Lung (tissue), 11 donors: ENCODE measurements at regions not wholly inside any gene's neighbourhood (a gene's known extent, or its start where the extent isn't known, plus 50 kb on each side); places are given as distances from the start of the nearest gene placed in this dataset.

ENCODE experiments used
- ATAC-seq: fragments of 200-7000 bp; cut with Tn5 transposase; one replicate; pipeline ENCODE4 v1.9.1; 2020; ENCODE audit warnings: moderate number of reproducible peaks; ENCODE audit not compliant: insufficient read depth, low FRiP score
- DNase-seq, 3 donors: peaks; one replicate each; pipeline ENCODE4 v3.0.0-alpha.2; 2013 to 2017
- H3K27ac ChIP-seq, 2 donors: one replicate each; pipeline ENCODE4 v1.5.1; 2013; ENCODE audit warnings: mild to moderate bottlenecking in 2 of 2, moderate library complexity in 2 of 2, control low read depth in 1 of 2, inconsistent platforms in 1 of 2, low read depth in 1 of 2, low read length in 1 of 2
- H3K27me3 ChIP-seq, 3 donors: one replicate each; pipeline ENCODE4 v1.5.1; 2013; ENCODE audit warnings: low read length in 2 of 3; ENCODE audit not compliant: control insufficient read depth in 3 of 3, insufficient read depth in 3 of 3
- H3K36me3 ChIP-seq, 4 donors: one replicate each; pipeline ENCODE4 v1.5.1; 2013; ENCODE audit warnings: low read length in 4 of 4, mild to moderate bottlenecking in 1 of 4, moderate library complexity in 1 of 4; ENCODE audit not compliant: control insufficient read depth in 4 of 4, insufficient read depth in 4 of 4
- H3K4me1 ChIP-seq, 5 donors: one replicate each; pipeline ENCODE4 v1.5.1; 2013; ENCODE audit warnings: low read length in 5 of 5, mild to moderate bottlenecking in 2 of 5, moderate library complexity in 1 of 5; ENCODE audit not compliant: control insufficient read depth in 5 of 5, insufficient read depth in 5 of 5
- H3K4me3 ChIP-seq: one replicate; pipeline ENCODE4 v1.5.1; 2013; ENCODE audit warnings: mild to moderate bottlenecking, control low read depth, moderate library complexity
- H3K9ac ChIP-seq, 2 donors: one replicate each; pipeline ENCODE4 v1.5.1; 2013; ENCODE audit warnings: low read length in 2 of 2, control low read depth in 1 of 2; ENCODE audit not compliant: insufficient read depth in 1 of 2
- H3K9me3 ChIP-seq, 4 donors: one replicate each; pipeline ENCODE4 v1.5.1; 2013; ENCODE audit warnings: low read length in 3 of 4, mild to moderate bottlenecking in 1 of 4, moderate library complexity in 1 of 4; ENCODE audit not compliant: control insufficient read depth in 4 of 4, insufficient read depth in 3 of 4
- WGBS, 2 donors: extraction: QIAGEN DNeasy Blood & Tissue Kit; methylation state at CpG; one replicate each; pipeline ENCODE4 v1.1.7; 2013; 5-methylcytosine and 5-hydroxymethylcytosine counted together
- TF ChIP-seq, protein P1 (sequence below): IDR thresholded peaks from 2 replicates; pipeline ENCODE4 v1.5.1; 2012; ENCODE audit warnings: mild to moderate bottlenecking; ENCODE audit errors: control extremely low read depth, extremely low read depth
- donor health status: control.
- donor health status: control.
- donor health status: Bipolar disorder and iron deficiency.
- donor health status: healthy.
- donor health status: DM: yes; HTN: yes; CAD: no.

DNA sequence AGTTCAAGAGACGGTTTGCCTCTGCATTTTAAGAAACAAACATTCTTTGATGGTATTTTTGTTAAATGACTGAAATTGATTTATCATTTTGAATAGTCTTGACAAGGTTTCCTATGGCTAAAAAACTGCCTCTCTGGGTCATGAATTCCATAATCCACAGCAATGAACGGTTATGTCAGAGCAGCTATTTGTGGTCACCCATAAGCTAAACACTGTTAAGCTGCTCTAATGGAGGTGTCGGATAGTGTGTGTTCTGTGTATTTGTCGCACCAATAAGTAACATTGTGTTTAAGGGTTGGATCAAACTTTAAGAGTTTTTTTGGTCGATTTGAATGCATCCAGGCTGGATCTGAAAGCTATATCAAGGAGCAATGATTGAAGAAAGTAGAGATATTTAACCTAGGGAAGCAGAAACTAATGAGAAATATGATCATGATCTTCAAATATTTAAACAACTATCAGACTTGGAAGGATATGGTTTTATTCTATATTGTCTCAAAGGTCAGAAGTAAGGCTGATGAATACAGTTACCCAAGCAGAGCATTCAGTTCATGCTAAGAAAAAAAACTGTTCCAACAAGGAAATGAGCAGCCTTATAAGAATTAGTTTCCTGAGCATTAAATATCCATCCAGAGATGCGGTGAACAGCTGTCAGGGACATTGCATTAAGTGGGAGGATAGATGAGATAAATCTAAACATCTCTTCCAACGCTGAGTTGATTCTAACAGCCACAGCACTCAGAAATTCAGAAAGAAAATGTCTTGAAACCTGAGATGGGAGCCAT is 232.3 kb upstream of the RPS6KA3 start:
- WGBS, 2 donors: 59 to 80% methylated on average over 7 of the region's 7 CpGs
- Histone ChIP-seq H3K27ac (no peak overlapping the region), H3K4me1 (peaks cover 0 to 3% (median 0%) of the 10 kb centered on the region in 5 donors), H3K36me3 (no peaks in the 10 kb centered on the region), H3K9me3 (peaks cover 0 to 1% (median 0%) of the 10 kb centered on the region in 4 donors), H3K9ac (no peak overlapping the region), H3K27me3 (peaks cover 0 to 35% (median 9%) of the 10 kb centered on the region in 3 donors), H3K4me3 (no peak overlapping the region)
- DNase-seq: no peak
- ATAC-seq: no peak
- TF ChIP-seq, protein P1, sequence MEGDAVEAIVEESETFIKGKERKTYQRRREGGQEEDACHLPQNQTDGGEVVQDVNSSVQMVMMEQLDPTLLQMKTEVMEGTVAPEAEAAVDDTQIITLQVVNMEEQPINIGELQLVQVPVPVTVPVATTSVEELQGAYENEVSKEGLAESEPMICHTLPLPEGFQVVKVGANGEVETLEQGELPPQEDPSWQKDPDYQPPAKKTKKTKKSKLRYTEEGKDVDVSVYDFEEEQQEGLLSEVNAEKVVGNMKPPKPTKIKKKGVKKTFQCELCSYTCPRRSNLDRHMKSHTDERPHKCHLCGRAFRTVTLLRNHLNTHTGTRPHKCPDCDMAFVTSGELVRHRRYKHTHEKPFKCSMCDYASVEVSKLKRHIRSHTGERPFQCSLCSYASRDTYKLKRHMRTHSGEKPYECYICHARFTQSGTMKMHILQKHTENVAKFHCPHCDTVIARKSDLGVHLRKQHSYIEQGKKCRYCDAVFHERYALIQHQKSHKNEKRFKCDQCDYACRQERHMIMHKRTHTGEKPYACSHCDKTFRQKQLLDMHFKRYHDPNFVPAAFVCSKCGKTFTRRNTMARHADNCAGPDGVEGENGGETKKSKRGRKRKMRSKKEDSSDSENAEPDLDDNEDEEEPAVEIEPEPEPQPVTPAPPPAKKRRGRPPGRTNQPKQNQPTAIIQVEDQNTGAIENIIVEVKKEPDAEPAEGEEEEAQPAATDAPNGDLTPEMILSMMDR: no peak

GRCh38 chrX:20495575-20495974 is 228.9 kb upstream of the RPS6KA3 start:
- ATAC-seq (no peak), DNase-seq (no peak)
- TF ChIP-seq, protein P1: no peak
- Histone ChIP-seq H3K4me1 (peaks cover 0 to 3% (median 0%) of the 10 kb centered on the region in 5 donors), H3K9ac (no peak overlapping the region), H3K36me3 (no peaks in the 10 kb centered on the region), H3K27me3 (peaks cover 0 to 33% (median 8%) of the 10 kb centered on the region in 3 donors), H3K27ac (no peak overlapping the region), H3K4me3 (no peak overlapping the region), H3K9me3 (peaks cover 0 to 1% (median 0%) of the 10 kb centered on the region in 4 donors)
- 91 to 94% methylated on average over 2 of the region's 2 CpGs for WGBS, 2 donors

- Histone ChIP-seq H3K4me3 (no peak overlapping the region), H3K36me3 (no peaks in the 10 kb centered on the region), H3K4me1 (no peaks in the 10 kb centered on the region), H3K9me3 (no peaks in the 10 kb centered on the region), H3K27ac (no peak overlapping the region), H3K27me3 (peaks cover 0 to 32% (median 8%) of the 10 kb centered on the region in 3 donors), H3K9ac (no peak overlapping the region)
- WGBS, 2 donors: 74 to 90% methylated on average over 1 of the region's 1 CpG
- ATAC-seq (no peak), DNase-seq (no peak)
- TF ChIP-seq, protein P1: no peak
Observed at GRCh38 chrX:20488473-20488872, 221.8 kb upstream of the RPS6KA3 start.
